GM18519 (cell line): ENCODE measurements at regions not wholly inside any gene's neighbourhood (a gene's known extent, or its start where the extent isn't known, plus 50 kb on each side); places are given as distances from the start of the nearest gene placed in this dataset.

ENCODE experiments used
- ATAC-seq: cut with Tn5 transposase; IDR thresholded peaks from one replicate; pipeline ENCODE4 v1.9.1; 2021; ENCODE audit warnings: mild to moderate bottlenecking, moderate library complexity; ENCODE audit not compliant: unreplicated experiment, low FRiP score

DNA sequence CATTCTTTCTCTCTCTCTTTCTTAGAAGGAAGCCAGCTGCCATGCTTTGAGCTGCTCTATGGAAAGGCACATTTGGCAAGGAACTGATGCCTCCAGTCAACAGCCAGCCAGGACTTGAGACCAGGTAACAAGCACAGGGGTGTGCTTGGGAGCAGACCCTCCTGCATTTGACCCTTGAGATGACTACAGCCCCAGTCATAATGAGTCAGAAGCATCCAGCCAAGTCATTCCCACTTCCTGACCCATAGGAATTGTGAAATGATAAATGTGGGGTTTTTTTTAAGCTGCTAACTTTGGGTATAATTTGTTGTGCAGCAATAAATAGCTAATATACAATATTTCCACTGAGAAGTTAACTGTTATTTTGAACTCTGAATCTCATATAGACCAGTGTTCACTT is 446.9 kb downstream of the GRXCR1 start:
- ATAC-seq, result no peak

DNA sequence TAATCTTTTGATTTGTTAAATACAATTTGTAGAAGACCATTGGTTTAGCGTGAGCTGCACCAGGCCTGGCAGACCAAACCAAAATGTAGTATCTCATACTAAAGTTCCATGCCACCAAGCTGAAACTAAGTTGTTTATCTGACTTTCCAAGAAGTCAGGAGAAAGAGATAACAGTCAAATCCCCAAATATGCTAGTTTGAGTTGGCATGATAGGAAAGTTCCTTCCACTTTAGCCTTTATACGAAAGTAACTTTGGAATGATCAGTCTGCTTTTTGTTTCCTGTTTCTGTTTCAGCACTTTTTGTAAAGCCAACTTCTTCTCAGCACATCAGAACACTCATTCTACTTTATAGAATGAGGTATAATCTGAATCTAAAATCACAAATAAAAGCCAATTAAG is 449.2 kb downstream of the GRXCR1 start:
- no peak for ATAC-seq

DNA sequence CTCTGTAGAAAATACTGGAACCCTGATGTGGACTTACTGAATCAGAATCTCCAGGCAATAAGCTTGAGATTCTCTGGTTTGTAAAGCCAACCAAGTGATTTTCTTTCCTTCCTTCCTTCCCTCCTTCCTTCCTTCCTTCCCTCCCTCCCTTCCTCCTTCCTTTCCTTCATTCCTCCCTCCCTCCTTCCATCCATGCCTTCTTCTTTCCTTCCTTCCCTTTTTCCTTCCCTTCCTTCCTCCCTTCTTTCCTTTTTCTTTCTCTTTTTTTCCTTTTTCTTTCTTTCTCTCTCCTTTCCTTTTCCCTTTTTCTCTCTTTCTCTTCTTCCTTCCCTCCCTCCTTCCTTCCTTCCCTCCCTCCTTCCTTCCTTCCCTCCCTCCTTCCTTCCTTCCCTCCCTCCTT is 450.8 kb downstream of the GRXCR1 start:
- ATAC-seq, result no peak

DNA sequence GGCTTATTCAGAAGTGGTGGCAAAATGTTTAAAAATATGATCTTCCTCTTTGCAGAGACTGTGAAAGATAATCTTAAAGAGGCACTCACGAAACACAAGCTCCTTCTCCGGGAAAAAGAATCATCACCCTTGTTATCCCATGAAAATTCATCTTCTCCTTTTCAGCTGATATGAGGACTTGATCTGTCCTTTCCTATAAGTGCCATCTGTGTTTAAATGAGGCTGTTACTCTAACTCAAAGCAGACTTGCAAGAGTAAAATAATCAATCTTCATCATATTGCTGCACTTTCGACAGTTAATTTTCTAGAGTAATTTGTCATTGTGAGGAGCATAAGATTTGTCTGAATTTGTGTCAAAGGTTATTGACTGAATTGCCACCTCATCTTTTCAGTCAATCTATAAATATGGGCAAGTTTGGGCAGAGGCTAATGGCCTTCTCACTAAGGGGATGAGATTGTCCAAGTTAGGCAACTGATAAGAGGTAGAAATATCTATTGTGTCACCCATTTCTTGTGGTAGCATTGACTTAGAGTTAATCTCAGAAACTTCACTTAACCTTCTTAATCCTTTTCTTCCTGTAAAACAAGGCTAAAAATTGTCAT is 452.9 kb downstream of the GRXCR1 start:
- ATAC-seq, result no peak

DNA sequence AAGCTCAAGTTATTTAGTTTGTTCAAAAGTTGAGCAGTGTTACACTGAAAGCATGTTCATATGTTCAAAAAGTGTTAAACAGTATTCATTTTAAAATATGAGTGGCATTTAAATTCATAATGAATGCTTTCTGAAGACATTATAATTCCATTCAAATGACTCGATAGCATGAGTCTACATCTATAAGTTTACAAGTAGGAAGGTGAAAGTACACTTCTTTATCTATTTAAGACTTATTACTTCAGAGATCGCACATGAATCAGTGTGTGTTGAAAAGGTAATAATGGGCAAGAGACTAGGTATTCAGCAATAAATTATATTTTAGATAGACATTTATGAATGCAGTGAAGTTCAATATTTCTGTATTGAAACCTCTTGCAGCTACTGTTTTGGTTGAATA is 456.1 kb downstream of the GRXCR1 start:
- ATAC-seq, result no peak

DNA sequence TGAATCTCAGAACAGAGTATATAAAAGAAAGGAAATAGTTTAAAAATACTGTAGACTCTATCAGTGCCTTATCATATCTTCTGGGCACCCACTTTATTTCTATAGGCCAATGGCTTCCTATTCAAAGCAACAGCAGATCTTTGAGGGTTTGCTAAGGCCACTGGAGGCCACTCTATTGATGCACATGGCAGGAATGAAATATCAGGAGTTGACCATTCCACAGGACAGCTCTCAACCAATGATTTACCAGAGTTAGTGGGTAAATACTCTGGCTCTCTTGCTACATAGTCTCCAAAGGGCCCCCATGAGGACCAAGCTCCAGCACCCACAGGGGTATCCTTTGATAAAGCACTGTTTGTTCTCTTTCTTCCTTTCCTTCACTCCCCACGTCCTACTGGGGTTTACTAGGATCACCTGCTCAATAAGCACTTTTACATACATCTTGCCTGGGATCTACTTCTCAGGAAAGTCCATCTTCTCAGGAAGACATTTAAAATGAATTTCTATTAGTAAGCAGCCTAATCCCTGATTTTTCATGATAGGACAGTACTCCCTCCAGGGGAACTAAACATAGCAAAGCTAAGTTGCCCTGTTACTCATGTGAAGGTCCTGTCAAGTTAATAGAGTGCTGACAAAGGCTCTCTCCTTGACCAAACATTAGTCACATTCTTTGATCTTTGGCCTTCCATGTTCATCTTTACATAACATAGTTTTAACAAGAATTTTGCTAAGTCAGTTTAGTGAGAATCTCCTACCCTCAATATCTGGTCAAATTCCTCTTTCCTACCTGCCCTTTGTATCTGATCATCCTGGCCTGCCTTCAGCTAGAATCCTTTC is 459.7 kb downstream of the GRXCR1 start:
- ATAC-seq, result no peak

DNA sequence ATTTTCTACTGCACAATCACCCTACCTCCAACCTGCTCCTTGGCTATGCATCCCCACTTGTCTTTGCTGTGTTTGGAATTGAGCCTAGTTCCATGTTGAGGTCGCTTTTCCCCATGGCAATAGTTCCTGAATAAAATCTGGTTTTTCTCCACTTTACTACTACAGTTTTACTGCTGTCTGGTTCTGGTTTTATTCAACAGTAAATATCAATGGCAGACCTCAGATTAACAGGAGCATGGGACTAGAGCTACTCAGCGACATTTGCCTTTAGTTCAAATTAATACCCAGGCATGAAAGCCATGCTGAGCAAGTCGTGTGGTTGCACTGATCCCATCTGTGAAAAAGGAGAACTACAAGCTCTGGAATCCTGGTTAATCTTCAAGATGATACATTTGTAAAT is 460.3 kb downstream of the GRXCR1 start:
- no peak for ATAC-seq

DNA sequence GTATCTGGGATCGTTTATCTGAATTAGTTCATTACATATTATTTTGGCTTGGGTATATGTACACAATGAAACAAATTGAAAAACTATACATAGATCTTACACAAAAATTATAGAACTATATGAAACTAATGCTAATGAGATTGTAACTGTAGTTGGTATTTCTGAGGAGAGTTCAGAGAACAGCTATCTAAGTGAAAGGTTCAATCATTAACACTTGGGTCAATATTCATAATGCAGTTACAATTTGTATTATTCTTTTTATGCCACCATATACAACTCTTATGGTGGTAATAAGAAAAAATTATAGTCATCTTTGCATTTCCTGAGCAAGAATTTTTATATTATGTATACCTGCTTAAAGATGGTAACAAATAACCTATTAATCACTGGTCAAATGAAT is 461.0 kb downstream of the GRXCR1 start:
- ATAC-seq, result no peak

DNA sequence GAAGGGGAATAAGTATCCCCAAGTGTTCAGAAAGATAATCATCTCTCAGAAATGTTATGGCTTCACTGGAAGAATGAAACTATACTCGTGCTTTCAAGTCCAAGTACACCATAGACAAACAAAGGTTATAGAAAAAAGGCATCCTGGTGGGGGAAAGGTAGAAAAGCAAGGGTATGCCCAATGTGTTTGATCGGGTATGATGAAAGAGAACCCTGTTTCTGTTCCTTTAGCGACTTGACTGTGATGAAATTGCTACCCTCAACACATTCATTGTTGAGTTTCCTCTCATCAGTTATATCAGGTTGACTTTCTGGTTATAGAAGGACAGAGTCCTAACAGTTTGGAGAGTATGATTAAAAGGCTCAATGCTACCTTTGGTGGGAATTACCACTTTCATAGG is 464.3 kb downstream of the GRXCR1 start:
- no peak for ATAC-seq

DNA sequence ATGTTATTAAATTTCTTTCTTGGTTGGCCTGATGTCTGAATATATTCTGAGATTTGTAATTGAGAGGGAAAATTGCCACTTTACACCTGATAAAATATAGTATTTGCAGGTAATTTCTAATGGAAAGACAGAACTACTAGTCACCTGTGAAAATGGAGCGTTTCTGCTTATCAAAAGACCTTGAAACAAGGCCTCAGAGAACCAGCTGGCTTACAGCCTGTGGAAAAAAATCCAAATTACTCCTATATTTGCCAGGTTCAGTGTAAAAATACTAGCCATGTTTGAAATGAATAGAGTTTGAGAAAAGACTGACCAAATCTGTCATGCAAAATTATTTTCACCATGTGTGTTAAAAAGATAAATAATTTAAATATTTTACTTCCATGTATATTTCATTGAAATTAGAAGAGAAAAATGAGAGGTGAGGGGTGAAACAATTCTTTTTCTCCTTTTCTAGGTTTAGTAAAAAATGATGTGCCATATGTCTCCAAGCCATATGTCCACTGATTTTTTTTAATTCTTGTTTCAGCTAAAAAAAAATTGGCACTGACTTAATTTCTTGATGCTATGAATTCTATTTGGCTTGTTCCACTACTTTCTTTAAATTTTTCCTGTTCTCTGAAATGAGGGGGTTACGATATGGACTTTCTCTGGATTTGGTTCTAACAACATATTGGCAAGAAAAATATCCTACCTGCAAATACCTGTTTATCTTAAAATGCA is 464.9 kb downstream of the GRXCR1 start:
- ATAC-seq, result no peak

DNA sequence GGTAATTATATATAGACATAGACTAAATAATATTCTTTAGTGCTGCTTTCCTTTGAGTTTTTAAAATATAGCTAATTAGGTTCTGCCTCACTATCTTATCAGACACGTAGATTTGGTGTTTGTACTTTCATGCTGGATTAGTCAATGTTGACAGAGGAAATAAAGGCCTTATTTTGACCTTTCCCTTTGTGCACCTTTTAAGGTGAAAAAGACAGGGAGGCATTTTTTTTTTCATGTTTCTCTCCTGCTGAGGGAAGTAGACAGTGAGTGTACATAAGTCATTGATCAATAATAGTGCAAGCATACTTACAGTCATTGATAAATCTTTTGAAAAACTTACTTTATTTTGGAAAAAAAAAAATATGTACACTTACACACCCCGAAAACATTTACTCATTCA is 467.8 kb downstream of the GRXCR1 start:
- ATAC-seq, result no peak

DNA sequence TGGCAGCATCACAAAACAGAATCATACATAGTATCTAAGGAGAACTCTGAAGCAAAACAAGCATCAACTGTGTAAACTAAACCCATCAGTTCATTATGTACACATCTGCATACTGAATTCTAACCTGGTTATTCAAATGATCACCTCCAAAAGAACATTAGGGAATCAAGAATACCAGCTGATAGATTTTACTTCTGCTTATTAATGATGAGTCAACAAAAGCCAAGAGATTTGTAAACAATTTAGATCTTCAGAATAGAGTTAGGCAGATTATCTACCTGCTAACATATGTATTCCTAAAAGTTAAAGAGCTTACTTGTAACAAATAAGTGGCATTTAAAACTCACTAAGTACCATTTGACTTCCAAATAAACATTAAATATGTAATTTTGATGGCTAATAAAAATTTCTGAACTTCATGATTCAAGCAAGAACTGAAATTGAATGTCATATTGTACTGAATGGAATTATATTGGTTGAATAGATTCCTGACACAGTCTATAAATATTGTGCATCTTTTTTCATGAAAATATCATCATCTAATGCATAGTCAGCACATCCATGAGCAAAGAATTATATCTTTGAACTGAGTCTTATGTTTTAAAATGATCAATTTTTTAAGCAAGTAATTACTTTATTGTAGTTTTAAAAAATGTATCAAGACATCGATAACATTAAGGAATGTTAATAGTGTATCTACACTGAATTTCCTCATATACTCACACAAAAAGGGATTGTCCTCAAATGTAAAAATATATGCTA is 470.5 kb downstream of the GRXCR1 start:
- no peak for ATAC-seq

DNA sequence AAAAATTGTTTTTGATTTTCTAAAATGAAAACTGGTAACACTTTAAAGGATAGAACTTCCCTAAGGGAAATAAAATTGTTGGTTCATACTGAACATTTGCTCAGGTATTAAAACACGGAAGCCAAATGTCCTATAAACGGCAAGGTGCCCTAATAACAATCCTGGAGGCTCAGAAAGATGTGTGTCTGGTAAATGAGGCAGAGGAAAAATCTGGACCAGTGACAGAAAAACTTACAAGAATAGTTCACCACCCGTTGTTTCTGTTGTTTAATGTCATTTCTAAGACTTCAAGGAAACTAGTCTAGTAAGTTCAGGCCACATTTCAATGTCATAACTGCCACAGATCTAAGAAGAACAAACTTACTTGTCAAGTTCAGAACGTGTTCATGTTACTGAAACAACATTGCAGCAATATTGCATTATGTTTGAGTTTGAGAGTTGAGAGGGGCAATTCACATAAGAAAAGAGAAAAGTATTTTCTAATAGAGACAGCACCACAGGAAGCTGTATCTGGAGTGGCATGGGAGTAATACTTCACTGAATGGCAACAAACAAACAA is 476.6 kb downstream of the GRXCR1 start:
- no peak for ATAC-seq

DNA sequence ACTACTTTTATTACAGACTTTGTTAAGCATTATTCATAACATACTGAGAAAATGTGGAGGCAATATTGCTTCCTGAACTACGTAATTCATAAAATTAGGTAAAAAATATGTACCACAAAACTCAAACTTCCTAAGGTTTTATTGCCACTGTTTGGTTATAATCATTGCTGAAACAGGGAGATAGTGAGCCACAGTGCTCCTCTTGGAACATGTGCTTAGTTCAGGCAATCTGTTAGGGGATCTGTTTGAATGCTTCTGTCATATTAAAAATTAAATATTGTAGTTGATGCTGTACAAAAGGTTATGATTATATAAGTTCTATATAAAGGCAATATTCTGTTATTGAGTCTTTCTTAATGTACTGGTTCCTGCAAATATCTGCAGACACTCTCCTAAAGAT is 480.7 kb downstream of the GRXCR1 start:
- ATAC-seq, result no peak

DNA sequence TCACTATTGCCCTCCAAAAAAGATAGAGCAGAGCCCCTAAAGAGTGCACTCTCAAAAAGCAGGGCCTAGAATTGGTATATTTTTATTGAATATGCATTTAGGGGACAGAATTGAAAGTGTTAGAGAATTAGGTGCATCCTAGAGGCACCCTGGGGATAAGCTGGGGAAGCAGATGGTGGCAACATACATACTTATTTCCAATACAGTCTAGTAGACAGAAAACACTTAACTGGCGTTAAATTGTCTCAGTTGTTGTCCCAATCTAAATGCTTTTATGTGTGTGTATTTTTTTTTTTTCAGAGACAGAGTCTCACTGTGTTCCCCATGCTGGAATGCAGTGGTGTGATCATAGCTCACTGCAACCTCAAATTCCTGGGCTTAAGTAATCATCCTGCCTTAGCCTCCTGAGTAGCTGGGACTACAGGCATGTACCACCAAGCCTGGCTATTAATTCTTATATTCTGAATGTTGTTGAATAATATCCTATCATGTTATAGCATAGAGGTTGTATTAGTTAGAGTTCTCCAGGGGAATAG is 481.8 kb downstream of the GRXCR1 start:
- ATAC-seq, result no peak

DNA sequence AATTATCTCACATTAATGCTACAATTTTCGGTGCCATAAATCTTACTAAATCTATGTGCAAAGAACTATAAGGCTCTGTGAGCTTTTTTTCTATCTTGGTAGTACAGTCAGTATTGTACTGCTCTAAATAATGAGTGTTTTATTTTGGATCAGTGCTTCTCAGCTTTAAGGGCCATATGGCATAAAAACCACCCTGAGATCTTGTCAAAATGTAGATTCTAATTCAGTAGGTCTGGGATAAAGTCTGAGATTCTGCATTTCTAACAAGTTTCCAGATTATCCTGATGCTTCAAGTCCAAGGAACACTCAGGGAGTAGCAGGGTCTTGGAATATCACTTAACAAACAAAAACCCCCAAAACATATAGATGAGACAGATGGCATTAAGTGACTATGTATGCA is 486.5 kb downstream of the GRXCR1 start:
- no peak for ATAC-seq

DNA sequence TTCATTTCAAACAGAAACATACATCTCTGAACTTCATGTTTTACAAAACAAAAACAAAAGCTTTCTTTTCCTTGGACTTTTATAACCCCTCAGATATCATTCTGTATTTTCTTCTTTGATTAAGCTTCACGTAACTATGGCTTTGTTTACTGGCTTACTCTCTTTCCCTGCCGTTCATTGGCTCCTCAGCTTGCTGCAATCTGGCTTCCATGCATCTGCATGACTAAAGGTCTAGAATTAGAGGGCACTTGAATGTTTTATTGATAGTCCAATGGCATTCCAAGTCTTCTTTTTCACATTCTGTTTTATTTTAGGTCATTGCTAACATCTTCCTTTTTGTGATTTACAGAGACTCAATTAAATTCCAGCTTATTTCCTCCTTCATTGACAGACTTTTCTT is 487.6 kb downstream of the GRXCR1 start:
- no peak for ATAC-seq

DNA sequence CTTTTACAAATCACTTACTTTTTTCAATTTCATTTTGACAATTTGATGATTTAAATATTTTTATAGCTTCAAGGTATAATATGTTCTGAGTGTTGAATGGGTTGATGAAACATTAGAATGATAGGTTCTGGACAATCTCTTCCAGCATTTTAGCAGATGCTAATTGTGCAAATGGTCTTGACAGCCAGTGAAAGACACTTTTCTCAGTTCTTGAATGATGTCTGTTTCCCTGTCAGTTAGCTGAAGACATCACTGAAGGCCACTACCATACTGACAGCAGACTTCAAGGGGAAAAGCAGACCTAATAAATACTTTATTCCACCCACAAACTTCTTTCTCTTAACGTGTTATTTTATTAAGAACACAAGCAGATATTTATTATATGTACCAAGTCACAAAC is 498.6 kb downstream of the GRXCR1 start:
- ATAC-seq, result no peak

DNA sequence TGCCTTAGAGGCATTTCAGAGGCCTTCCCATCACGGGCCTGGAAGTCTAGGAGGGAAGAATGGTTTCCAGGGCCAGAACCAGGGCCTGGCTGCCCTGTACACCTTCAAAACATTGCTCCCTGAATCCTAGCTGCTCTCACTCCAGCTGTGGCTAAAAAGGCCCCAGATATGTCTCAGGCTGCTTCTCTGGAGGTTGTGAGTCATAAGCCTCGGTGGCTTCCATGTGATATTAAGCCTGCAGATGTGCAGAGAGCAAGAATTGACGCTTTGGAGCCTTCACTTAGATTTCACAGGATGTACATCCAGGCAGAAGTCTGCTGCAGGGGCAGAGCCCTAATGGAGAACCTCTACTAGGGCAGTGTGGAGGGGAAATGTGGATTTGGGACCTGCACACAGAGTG is 502.5 kb downstream of the GRXCR1 start:
- ATAC-seq, result no peak

DNA sequence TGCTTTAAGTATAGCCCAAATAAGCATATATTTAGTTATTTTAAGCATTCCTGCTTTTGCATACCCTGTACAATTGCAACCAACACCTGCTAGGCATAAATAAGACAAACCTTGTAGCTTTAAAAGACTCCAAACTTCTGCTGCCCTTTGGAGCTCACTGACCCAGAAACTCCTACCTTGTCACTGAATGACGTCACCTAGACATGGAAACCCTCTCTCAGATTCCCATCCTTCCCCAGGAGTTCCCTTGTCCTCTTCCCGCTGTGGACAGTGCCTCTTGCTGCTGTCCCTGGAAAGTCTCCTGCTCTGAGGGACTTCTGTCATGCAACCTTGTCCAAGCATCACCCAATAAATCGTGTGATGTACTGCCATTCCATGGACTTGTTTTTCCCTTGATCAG is 507.2 kb downstream of the GRXCR1 start:
- ATAC-seq, result no peak
